ENCODE measurements at regions not wholly inside any gene's neighbourhood (a gene's known extent, or its start where the extent isn't known, plus 50 kb on each side); places are given as distances from the start of the nearest gene placed in this dataset.

- no peak for DNase-seq (ENCODE audit: low spot score)
- H3K4me3 Mint-ChIP-seq (ENCODE audit: unreplicated experiment) = no peak overlapping the region
- no peak for TF ChIP-seq CTCF (IDR thresholded peaks at IDR 0.05; ENCODE audit: unreplicated experiment)
- no peak overlapping the region for H3K27ac Mint-ChIP-seq (ENCODE audit: unreplicated experiment)
- H3K36me3 Mint-ChIP-seq (ENCODE audit: low read depth, unreplicated experiment) = no peaks in the 10 kb centered on the region
- H3K9me3 Mint-ChIP-seq (ENCODE audit: unreplicated experiment) = no peaks in the 10 kb centered on the region
- H3K27me3 Mint-ChIP-seq (ENCODE audit: unreplicated experiment) = peaks cover 3% of the 10 kb centered on the region
- no peaks in the 10 kb centered on the region for H3K4me1 Mint-ChIP-seq (ENCODE audit: unreplicated experiment)
Observed at GRCh38 chr3:76869726-76870384, 170.0 kb upstream of the ROBO2 start.

GRCh38 chr3:76871655-76872054, 168.2 kb upstream of the ROBO2 start:
- Mint-ChIP-seq H3K9me3 (ENCODE audit: unreplicated experiment) (no peaks in the 10 kb centered on the region), H3K36me3 (ENCODE audit: low read depth, unreplicated experiment) (no peaks in the 10 kb centered on the region), H3K27ac (ENCODE audit: unreplicated experiment) (no peak overlapping the region), H3K4me3 (ENCODE audit: unreplicated experiment) (no peak overlapping the region), H3K4me1 (ENCODE audit: unreplicated experiment) (no peaks in the 10 kb centered on the region), H3K27me3 (ENCODE audit: unreplicated experiment) (peaks cover 3% of the 10 kb centered on the region)
- no peak for DNase-seq (ENCODE audit: low spot score)
- no peak for TF ChIP-seq CTCF (IDR thresholded peaks at IDR 0.05; ENCODE audit: unreplicated experiment)

- TF ChIP-seq CTCF (IDR thresholded peaks at IDR 0.05; ENCODE audit: unreplicated experiment) = no peak
- DNase-seq (ENCODE audit: low spot score) = no peak
- Mint-ChIP-seq H3K4me1 (ENCODE audit: unreplicated experiment) (peaks cover 2% of the 10 kb centered on the region), H3K27ac (ENCODE audit: unreplicated experiment) (no peak overlapping the region), H3K9me3 (ENCODE audit: unreplicated experiment) (no peaks in the 10 kb centered on the region), H3K36me3 (ENCODE audit: low read depth, unreplicated experiment) (no peaks in the 10 kb centered on the region), H3K4me3 (ENCODE audit: unreplicated experiment) (no peak overlapping the region), H3K27me3 (ENCODE audit: unreplicated experiment) (peaks cover 3% of the 10 kb centered on the region)
Observed at GRCh38 chr3:76872999-76873398, 166.9 kb upstream of the ROBO2 start.

GRCh38 chr3:76873532-76874242, 166.2 kb upstream of the ROBO2 start:
- no peaks in the 10 kb centered on the region for H3K36me3 Mint-ChIP-seq (ENCODE audit: low read depth, unreplicated experiment)
- no peak overlapping the region for H3K27ac Mint-ChIP-seq (ENCODE audit: unreplicated experiment)
- peaks cover 2% of the 10 kb centered on the region for H3K4me1 Mint-ChIP-seq (ENCODE audit: unreplicated experiment)
- H3K27me3 Mint-ChIP-seq (ENCODE audit: unreplicated experiment) = peaks cover 3% of the 10 kb centered on the region
- TF ChIP-seq CTCF (IDR thresholded peaks at IDR 0.05; ENCODE audit: unreplicated experiment) = no peak
- no peak overlapping the region for H3K4me3 Mint-ChIP-seq (ENCODE audit: unreplicated experiment)
- no peaks in the 10 kb centered on the region for H3K9me3 Mint-ChIP-seq (ENCODE audit: unreplicated experiment)
- DNase-seq (ENCODE audit: low spot score) = no peak

GRCh38 chr3:76879959-76880358, 159.9 kb upstream of the ROBO2 start:
- Mint-ChIP-seq H3K27ac (ENCODE audit: unreplicated experiment) (no peak overlapping the region), H3K4me1 (ENCODE audit: unreplicated experiment) (peaks cover 2% of the 10 kb centered on the region), H3K4me3 (ENCODE audit: unreplicated experiment) (no peak overlapping the region), H3K27me3 (ENCODE audit: unreplicated experiment) (no peaks in the 10 kb centered on the region), H3K36me3 (ENCODE audit: low read depth, unreplicated experiment) (no peaks in the 10 kb centered on the region), H3K9me3 (ENCODE audit: unreplicated experiment) (no peaks in the 10 kb centered on the region)
- TF ChIP-seq CTCF (IDR thresholded peaks at IDR 0.05; ENCODE audit: unreplicated experiment) = no peak
- no peak for DNase-seq (ENCODE audit: low spot score)

Measured in endothelial cell (in vitro differentiated cells).